Karpas-422 (cell line): ENCODE measurements at regions not wholly inside any gene's neighbourhood (a gene's known extent, or its start where the extent isn't known, plus 50 kb on each side); places are given as distances from the start of the nearest gene placed in this dataset.
A peak's percentile ranks its signal among the peaks of the same experiment; 100 is the strongest.
"Not testable (repeated sequence)": the region's sequence is repeated elsewhere in the genome, so short reads cannot be mapped to it uniquely, and the experiment has no call there.

Experiments
- DNase-seq: peaks from one replicate; pipeline ENCODE4 v3.0.0-alpha.2; 2015
- H2AFZ ChIP-seq: fragments of 200-600 bp; sonication (generic); 2 replicates; pipeline ENCODE4 v1.6.1; 2014; ENCODE audit warnings: antibody characterized with exemption, low read length, mixed read lengths
- H3K27ac ChIP-seq: fragments of 200-600 bp; sonication (generic); 2 replicates; pipeline ENCODE4 v1.5.1; 2014; ENCODE audit warnings: mild to moderate bottlenecking, low read length, moderate library complexity
- H3K27me3 ChIP-seq: fragments of 200-600 bp; sonication (generic); 2 replicates; pipeline ENCODE4 v1.6.1; 2014; ENCODE audit warnings: low read length, mixed read lengths
- H3K36me3 ChIP-seq: fragments of 200-600 bp; sonication (generic); 2 replicates; pipeline ENCODE4 v1.6.1; 2014; ENCODE audit warnings: low read length, mixed read lengths; ENCODE audit not compliant: insufficient read depth
- H3K4me1 ChIP-seq: fragments of 200-600 bp; sonication (generic); 2 replicates; pipeline ENCODE4 v1.6.1; 2014; ENCODE audit warnings: mild to moderate bottlenecking, low read length, mixed read lengths
- H3K4me2 ChIP-seq: fragments of 200-600 bp; sonication (generic); 2 replicates; pipeline ENCODE4 v1.6.1; 2014; ENCODE audit warnings: low read length, low read depth, mild to moderate bottlenecking; ENCODE audit not compliant: poor library complexity, severe bottlenecking
- H3K4me3 ChIP-seq: fragments of 200-600 bp; sonication (generic); 2 replicates; pipeline ENCODE4 v1.5.1; 2014; ENCODE audit warnings: mild to moderate bottlenecking, antibody characterized with exemption, low read length, mixed read lengths
- H3K79me2 ChIP-seq: fragments of 200-600 bp; sonication (generic); 2 replicates; pipeline ENCODE4 v1.6.1; 2014; ENCODE audit warnings: mild to moderate bottlenecking, low read length, mixed read lengths
- H3K9ac ChIP-seq: fragments of 200-600 bp; sonication (generic); 2 replicates; pipeline ENCODE4 v1.6.0; 2014; ENCODE audit warnings: low read length
- H3K9me2 ChIP-seq: fragments of 200-600 bp; sonication (generic), shearing (Covaris generic); replicated peaks from 2 replicates; pipeline ENCODE4 v1.6.0; 2014; ENCODE audit warnings: mild to moderate bottlenecking, low read length, moderate library complexity; ENCODE audit not compliant: insufficient read depth
- H3K9me3 ChIP-seq: fragments of 300-700, 200-600 bp; sonication (generic); 2 replicates; pipeline ENCODE4 v1.6.1; 2014; ENCODE audit warnings: low read length, mixed read lengths
- H4K20me1 ChIP-seq: fragments of 200-600 bp; sonication (generic); 2 replicates; pipeline ENCODE4 v1.6.1; 2014; ENCODE audit warnings: mild to moderate bottlenecking, antibody characterized with exemption, low read length, low read depth; ENCODE audit not compliant: insufficient read depth

GRCh38 chr11:4315292-4315691 is 52.9 kb downstream of the OR52B4 start:
- H3K4me3 ChIP-seq, H3K4me2 ChIP-seq, H3K27ac ChIP-seq, H3K36me3 ChIP-seq, H3K9ac ChIP-seq, H3K27me3 ChIP-seq, H3K9me3 ChIP-seq, DNase-seq, H4K20me1 ChIP-seq, H3K79me2 ChIP-seq, H3K9me2 ChIP-seq, H3K4me1 ChIP-seq, H2AFZ ChIP-seq: not testable (repeated sequence)

DNA sequence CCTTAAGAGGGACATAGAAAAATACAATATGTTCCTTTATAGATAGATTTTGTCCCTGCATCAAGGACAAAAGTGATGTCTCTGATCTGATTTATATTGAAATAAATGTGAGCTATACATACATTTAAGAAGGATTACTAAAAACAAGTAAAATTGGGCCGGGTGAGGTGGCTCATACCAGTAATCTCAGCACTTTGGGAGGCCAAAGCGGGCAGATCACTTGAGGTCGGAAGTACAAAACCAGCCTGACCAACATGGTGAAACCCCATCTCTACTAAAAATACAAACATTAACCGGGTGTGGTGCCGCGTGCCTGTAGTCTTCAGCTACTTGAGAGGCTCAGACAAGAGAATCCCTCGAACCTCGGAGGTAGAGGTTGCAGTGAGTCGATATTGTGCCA is 91.0 kb downstream of the OR52B4 start:
- H3K79me2 ChIP-seq, H3K27ac ChIP-seq, H3K9ac ChIP-seq, H3K4me3 ChIP-seq, H3K9me3 ChIP-seq, H4K20me1 ChIP-seq, H3K9me2 ChIP-seq, H3K36me3 ChIP-seq, DNase-seq, H3K27me3 ChIP-seq, H2AFZ ChIP-seq, H3K4me2 ChIP-seq, H3K4me1 ChIP-seq: not testable (repeated sequence)

DNA sequence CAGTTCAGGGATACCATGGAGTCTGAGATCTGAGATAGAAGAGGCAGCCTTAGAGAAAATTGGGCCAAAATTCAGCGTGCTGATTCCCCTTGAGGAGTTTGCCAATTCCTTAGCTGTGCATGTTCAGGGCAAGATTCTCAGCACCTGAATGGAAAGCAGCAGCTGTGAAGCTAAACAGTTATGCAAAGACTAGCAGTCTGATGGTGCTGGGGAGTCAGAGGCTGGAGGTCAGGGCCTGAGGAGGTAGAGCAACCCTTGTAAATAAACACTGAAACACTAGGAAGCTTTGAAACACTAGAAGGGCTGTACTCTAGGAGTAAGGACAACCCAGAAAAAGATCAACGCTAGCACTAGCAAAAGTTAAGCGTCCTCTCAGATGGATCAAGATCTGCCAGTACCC is 117.1 kb downstream of the OR52B4 start:
- DNase-seq, H3K4me1 ChIP-seq, H3K36me3 ChIP-seq, H2AFZ ChIP-seq, H3K27ac ChIP-seq, H3K9me2 ChIP-seq, H3K9me3 ChIP-seq, H3K4me2 ChIP-seq, H3K4me3 ChIP-seq, H3K79me2 ChIP-seq, H3K27me3 ChIP-seq, H4K20me1 ChIP-seq, H3K9ac ChIP-seq: not testable (repeated sequence)

DNA sequence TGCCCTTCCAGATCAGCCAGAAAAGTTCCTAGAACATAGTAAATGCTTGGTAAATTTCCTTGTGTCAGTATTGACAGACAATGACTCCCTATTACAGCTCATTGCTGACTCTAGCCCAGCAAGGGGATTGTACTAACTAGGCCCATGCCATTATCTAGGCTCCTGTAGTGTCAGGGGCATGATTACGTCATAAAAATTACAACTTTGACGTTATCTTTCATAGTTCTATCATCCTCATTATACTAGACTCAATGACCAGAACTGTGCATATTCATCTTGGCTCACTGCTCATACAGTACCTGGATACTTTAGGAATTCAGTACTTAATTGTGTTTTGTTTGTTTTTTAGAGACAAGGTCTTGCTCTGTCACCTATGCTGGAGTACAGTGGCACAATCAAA is 118.7 kb downstream of the OR52B4 start:
- not testable (repeated sequence) for H3K9me2 ChIP-seq, DNase-seq, H4K20me1 ChIP-seq, H3K79me2 ChIP-seq, H2AFZ ChIP-seq, H3K27me3 ChIP-seq, H3K36me3 ChIP-seq, H3K4me2 ChIP-seq, H3K9me3 ChIP-seq, H3K4me1 ChIP-seq, H3K27ac ChIP-seq, H3K4me3 ChIP-seq, H3K9ac ChIP-seq

DNA sequence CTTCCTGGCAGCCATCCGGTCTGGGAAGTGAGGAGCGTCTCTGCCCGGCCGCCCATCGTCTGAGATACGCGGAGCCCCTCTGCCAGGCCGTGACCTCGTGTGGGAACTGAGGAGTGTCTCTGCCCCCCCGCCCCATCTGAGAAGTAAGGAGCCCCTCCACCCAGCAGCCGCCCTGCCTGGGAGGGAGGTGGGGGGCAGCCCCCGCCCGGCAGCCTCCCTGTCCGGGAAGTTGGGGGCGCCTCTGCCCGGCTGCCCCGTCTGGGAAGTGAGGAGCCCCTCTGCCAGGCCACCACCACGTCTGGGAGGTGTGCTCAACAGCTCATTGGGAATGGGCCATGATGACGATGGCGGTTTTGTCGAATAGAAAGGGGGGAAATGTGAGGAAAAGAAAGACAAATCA is 130.4 kb downstream of the OR52B4 start:
- not testable (repeated sequence) for H3K27ac ChIP-seq, H3K79me2 ChIP-seq, DNase-seq, H3K36me3 ChIP-seq, H3K9me2 ChIP-seq, H3K4me1 ChIP-seq, H4K20me1 ChIP-seq, H3K4me2 ChIP-seq, H3K27me3 ChIP-seq, H3K4me3 ChIP-seq, H3K9ac ChIP-seq, H2AFZ ChIP-seq, H3K9me3 ChIP-seq

DNA sequence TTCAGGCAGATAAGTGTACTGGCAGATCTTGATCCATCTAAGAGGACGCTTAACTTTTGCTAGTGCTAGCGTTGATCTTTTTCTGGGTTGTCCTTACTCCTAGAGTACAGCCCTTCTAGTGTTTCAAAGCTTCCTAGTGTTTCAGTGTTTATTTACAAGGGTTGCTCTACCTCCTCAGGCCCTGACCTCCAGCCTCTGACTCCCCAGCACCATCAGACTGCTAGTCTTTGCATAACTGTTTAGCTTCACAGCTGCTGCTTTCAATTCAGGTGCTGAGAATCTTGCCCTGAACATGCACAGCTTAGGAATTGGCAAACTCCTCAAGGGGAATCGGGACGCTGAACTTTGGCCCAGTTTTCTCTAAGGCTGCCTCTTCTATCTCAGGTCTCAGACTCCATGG is 124.3 kb downstream of the RRM1 start:
- not testable (repeated sequence) for H3K27ac ChIP-seq, H3K27me3 ChIP-seq, H2AFZ ChIP-seq, H3K79me2 ChIP-seq, H4K20me1 ChIP-seq, H3K4me3 ChIP-seq, H3K9me3 ChIP-seq, H3K4me1 ChIP-seq, DNase-seq, H3K9me2 ChIP-seq, H3K4me2 ChIP-seq, H3K9ac ChIP-seq, H3K36me3 ChIP-seq

DNA sequence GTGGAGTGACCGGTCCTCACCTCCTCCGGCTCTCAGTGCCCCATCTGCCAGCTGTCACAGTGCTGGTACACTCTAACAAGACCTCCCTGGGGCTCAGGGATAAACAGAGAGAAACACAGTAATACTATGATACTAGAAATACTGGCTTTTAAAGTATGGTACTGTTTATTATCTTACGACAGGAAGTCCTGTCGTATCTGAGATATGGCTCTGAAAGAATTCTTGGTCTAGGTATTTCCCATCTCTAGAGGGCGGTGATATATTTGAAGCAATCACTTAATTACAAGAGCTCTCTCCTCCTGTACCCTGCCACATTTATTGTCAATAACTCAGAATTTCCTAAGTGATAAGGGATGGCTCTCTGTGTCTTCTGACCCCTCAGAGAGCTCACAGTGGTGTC is 119.1 kb downstream of the RRM1 start:
- DNase-seq: no peak
- no peak overlapping the region for H3K4me3 ChIP-seq
- H3K36me3 ChIP-seq: no peaks in the 10 kb centered on the region
- H3K79me2 ChIP-seq: no peaks in the 10 kb centered on the region
- no peak overlapping the region for H3K4me2 ChIP-seq
- H3K27me3 ChIP-seq: no peaks in the 10 kb centered on the region
- no peak overlapping the region for H2AFZ ChIP-seq
- no peak overlapping the region for H3K27ac ChIP-seq
- H3K9me3 ChIP-seq: no peaks in the 10 kb centered on the region
- H4K20me1 ChIP-seq: no peaks in the 10 kb centered on the region
- H3K4me1 ChIP-seq: no peaks in the 10 kb centered on the region
- no peak overlapping the region for H3K9ac ChIP-seq
- no peaks in the 10 kb centered on the region for H3K9me2 ChIP-seq

- DNase-seq: no peak
- Histone ChIP-seq H3K36me3 (no peaks in the 10 kb centered on the region), H3K27me3 (no peaks in the 10 kb centered on the region), H4K20me1 (no peaks in the 10 kb centered on the region), H3K4me2 (no peak overlapping the region), H2AFZ (no peak overlapping the region), H3K4me1 (no peaks in the 10 kb centered on the region), H3K79me2 (no peaks in the 10 kb centered on the region), H3K9me3 (no peaks in the 10 kb centered on the region), H3K27ac (no peak overlapping the region), H3K4me3 (no peak overlapping the region), H3K9ac (no peak overlapping the region), H3K9me2 (no peaks in the 10 kb centered on the region)
Observed at GRCh38 chr11:4211991-4212390, 117.4 kb downstream of the RRM1 start.

GRCh38 chr11:4203603-4204360 is 109.2 kb downstream of the RRM1 start:
- H2AFZ ChIP-seq: no peak overlapping the region
- no peak overlapping the region for H3K27ac ChIP-seq
- no peak overlapping the region for H3K4me3 ChIP-seq
- no peak overlapping the region for H3K9ac ChIP-seq
- no peaks in the 10 kb centered on the region for H3K36me3 ChIP-seq
- H3K4me2 ChIP-seq: no peak overlapping the region
- no peaks in the 10 kb centered on the region for H3K4me1 ChIP-seq
- H4K20me1 ChIP-seq: no peaks in the 10 kb centered on the region
- H3K9me2 ChIP-seq: no peaks in the 10 kb centered on the region
- H3K27me3 ChIP-seq: no peaks in the 10 kb centered on the region
- H3K79me2 ChIP-seq: no peaks in the 10 kb centered on the region
- peak; percentile 40 for DNase-seq
- H3K9me3 ChIP-seq: no peaks in the 10 kb centered on the region
